GM13976 (cell line): ENCODE measurements at regions not wholly inside any gene's neighbourhood (a gene's known extent, or its start where the extent isn't known, plus 50 kb on each side); places are given as distances from the start of the nearest gene placed in this dataset.

ENCODE experiments used
- DNase-seq: peaks from one replicate; pipeline ENCODE4 v3.0.0; 2012; ENCODE audit warnings: low spot score
- CTCF ChIP-seq: IDR thresholded peaks from 2 replicates; pipeline ENCODE4 v1.5.1; 2012; ENCODE audit warnings: borderline replicate concordance, mild to moderate bottlenecking; ENCODE audit not compliant: insufficient read depth; ENCODE audit errors: extremely low read depth, missing control alignments, control extremely low read depth
- in situ Hi-C: fragments of 300-500 bp; cut with MboI; formaldehyde crosslinking; loops from one replicate; pipeline ENCODE4 v1.12.0; 2022; ENCODE audit warnings: low sequenced_read_pairs, mixed read lengths, inconsistent platforms; ENCODE audit not compliant: unreplicated experiment

GRCh38 chr1:22323141-22323845 lies 128.4 kb upstream of the ZBTB40 start:
- TF ChIP-seq CTCF, result no peak
- no peak for DNase-seq
- in situ Hi-C loops, result no loop called here

GRCh38 chr1:22323846-22324504 lies 127.7 kb upstream of the ZBTB40 start:
- no peak for DNase-seq
- TF ChIP-seq CTCF, result no peak
- in situ Hi-C loops, result no loop called here

GRCh38 chr1:22325531-22326371 lies 125.9 kb upstream of the ZBTB40 start:
- in situ Hi-C loops, result no loop called here
- DNase-seq, result no peak
- TF ChIP-seq CTCF, result no peak

- no peak for DNase-seq
- no peak for TF ChIP-seq CTCF
- in situ Hi-C loops, result no loop called here
These were observed 125.2 kb upstream of the ZBTB40 start for GRCh38 chr1:22326372-22326915.

GRCh38 chr1:22326931-22327330 lies 124.7 kb upstream of the ZBTB40 start:
- TF ChIP-seq CTCF, result no peak
- no peak for DNase-seq
- in situ Hi-C loops, result no loop called here

- DNase-seq, result no peak
- in situ Hi-C loops, result no loop called here
- TF ChIP-seq CTCF, result no peak
These were observed 124.2 kb upstream of the ZBTB40 start for GRCh38 chr1:22327411-22327810.
